Breast epithelium (tissue), 4 donors: ENCODE measurements at regions not wholly inside any gene's neighbourhood (a gene's known extent, or its start where the extent isn't known, plus 50 kb on each side); places are given as distances from the start of the nearest gene placed in this dataset.

ENCODE experiments used
- DNase-seq, 2 donors: peaks; one replicate each; pipeline ENCODE4 v3.0.0-alpha.2; 2019; ENCODE audit warnings: low spot score in 2 of 2
- H3K27ac ChIP-seq, 2 donors: fragments of 200-600 bp; sonication (generic) in 1 of 2; one replicate each; pipeline ENCODE4 v1.5.1; 2016 to 2019; ENCODE audit warnings: mild to moderate bottlenecking in 1 of 2
- H3K27me3 ChIP-seq, 2 donors: fragments of 200-600 bp; sonication (generic) in 1 of 2; one replicate each; pipeline versions ENCODE4 v1.5.1 to v1.6.0; 2017 to 2019; ENCODE audit warnings: control low read depth in 1 of 2, mild to moderate bottlenecking in 1 of 2
- H3K36me3 ChIP-seq: fragments of 200-600 bp; one replicate; pipeline ENCODE4 v1.5.1; 2019
- H3K4me1 ChIP-seq, 2 donors: fragments of 200-600 bp; sonication (generic); one replicate each; pipeline ENCODE4 v1.5.1; 2016 to 2019; ENCODE audit warnings: control low read depth in 1 of 2
- H3K4me3 ChIP-seq, 3 donors: fragments of 200-600 bp; sonication (generic); 1 replicate in 2 of 3; 2 replicates in 1 of 3; pipeline ENCODE4 v1.5.1; 2016 to 2019; ENCODE audit warnings: mild to moderate bottlenecking in 3 of 3, moderate library complexity in 2 of 3
- H3K9me3 ChIP-seq, 2 donors: fragments of 200-600 bp; sonication (generic) in 1 of 2; one replicate each; pipeline ENCODE4 v1.5.1; 2016 to 2019; ENCODE audit warnings: control low read depth in 1 of 2
- POLR2A ChIP-seq: fragments of 450-650 bp; IDR thresholded peaks from one replicate; pipeline ENCODE4 v1.6.1; 2016; ENCODE audit warnings: antibody characterized with exemption, mild to moderate bottlenecking, moderate library complexity
- POLR2AphosphoS5 ChIP-seq, 3 donors: sonication (generic); formaldehyde crosslinking; IDR thresholded peaks; one replicate each; pipeline ENCODE4 v1.6.1; 2017; ENCODE audit warnings: antibody characterized with exemption in 3 of 3
- intact Hi-C: fragments of 100-400 bp; cut with DNase I; formaldehyde crosslinking; loops from one replicate; pipeline ENCODE4 v1.15.1; 2023; ENCODE audit warnings: low total_unique reads
- TF ChIP-seq, protein P1 (sequence below), 3 donors: fragments of 450-650 bp; IDR thresholded peaks; one replicate each; pipeline ENCODE4 v1.5.1; 2016 to 2017; ENCODE audit warnings: antibody characterized with exemption in 3 of 3, mild to moderate bottlenecking in 3 of 3, moderate library complexity in 3 of 3

DNA sequence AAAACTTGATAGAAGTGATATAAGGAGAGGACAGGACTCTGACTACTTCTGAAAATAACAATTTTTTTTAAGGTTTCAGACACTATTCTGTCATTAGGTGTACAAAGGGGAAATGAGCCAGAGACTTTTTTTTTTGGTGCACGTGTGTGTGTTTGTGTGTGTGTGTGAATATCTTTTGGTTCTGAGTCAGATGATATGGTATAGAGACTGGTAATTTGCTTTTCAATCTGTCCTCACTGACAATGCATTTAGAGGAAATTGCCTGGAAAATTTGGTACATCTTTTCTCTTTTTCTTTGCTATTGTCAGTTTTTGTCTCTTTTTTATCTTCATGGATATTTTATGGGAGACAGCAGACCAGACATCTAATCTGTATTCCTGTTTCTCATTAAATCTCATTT, 59.3 kb downstream of the DDIT4L start:
- intact Hi-C loops: no loop called here
- Histone ChIP-seq H3K4me1 (no peaks in the 10 kb centered on the region), H3K4me3 (no peak overlapping the region), H3K27ac (peak overlapping the region in 1 of 2 donors; percentile 6), H3K27me3 (no peaks in the 10 kb centered on the region), H3K36me3 (no peaks in the 10 kb centered on the region), H3K9me3 (no peaks in the 10 kb centered on the region)
- DNase-seq: no peak
- no peak for TF ChIP-seq POLR2A
- no peak for TF ChIP-seq POLR2AphosphoS5 (IDR thresholded peaks at IDR 0.05)
- TF ChIP-seq, protein P1, sequence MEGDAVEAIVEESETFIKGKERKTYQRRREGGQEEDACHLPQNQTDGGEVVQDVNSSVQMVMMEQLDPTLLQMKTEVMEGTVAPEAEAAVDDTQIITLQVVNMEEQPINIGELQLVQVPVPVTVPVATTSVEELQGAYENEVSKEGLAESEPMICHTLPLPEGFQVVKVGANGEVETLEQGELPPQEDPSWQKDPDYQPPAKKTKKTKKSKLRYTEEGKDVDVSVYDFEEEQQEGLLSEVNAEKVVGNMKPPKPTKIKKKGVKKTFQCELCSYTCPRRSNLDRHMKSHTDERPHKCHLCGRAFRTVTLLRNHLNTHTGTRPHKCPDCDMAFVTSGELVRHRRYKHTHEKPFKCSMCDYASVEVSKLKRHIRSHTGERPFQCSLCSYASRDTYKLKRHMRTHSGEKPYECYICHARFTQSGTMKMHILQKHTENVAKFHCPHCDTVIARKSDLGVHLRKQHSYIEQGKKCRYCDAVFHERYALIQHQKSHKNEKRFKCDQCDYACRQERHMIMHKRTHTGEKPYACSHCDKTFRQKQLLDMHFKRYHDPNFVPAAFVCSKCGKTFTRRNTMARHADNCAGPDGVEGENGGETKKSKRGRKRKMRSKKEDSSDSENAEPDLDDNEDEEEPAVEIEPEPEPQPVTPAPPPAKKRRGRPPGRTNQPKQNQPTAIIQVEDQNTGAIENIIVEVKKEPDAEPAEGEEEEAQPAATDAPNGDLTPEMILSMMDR (IDR thresholded peaks at IDR 0.05): no peak

DNA sequence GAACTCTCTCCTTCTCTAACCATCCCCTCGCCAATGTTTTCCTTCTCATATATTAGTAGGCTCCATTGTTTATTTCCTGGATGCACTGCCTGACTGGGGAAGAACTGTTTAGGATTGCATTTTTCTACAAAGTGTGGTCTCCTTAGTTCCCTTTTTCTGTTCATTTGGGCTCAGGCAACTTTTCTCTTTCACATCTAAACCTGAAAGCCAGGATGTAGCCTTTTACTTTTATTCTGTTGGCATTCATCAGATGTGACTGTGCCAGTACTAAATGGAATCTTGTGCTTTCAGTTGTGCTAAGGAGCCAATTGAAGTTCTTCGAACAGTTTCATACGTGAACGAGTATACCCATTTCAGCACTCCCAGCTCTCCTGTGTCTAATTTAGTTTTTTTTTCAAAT, 59.8 kb downstream of the DDIT4L start:
- TF ChIP-seq POLR2AphosphoS5 (IDR thresholded peaks at IDR 0.05) (no peak), POLR2A (no peak)
- TF ChIP-seq, protein P1 (IDR thresholded peaks at IDR 0.05): no peak
- Histone ChIP-seq H3K27me3 (no peaks in the 10 kb centered on the region), H3K36me3 (no peaks in the 10 kb centered on the region), H3K9me3 (no peaks in the 10 kb centered on the region), H3K4me1 (no peaks in the 10 kb centered on the region), H3K4me3 (no peak overlapping the region), H3K27ac (peak overlapping the region in 1 of 2 donors; percentile 6)
- intact Hi-C loops: no loop called here
- no peak for DNase-seq

DNA sequence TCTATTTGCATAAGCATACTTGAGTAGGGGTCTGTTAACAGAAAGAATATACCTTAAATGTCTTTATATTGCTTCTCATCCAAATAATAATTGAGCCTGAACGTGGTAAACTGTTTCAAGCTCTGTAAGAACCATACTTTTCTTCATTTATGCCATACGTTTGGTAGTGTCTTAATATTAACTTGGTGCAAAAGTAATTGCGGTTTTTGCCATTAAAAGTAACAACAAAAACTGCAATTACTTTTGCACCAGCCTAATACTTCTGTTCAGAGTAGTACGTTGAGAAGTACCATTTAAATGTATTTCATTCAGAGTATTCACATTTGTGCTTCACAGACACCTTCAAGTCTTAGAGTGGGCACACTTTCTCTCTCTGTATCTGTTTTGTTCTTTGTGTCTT, 60.5 kb downstream of the DDIT4L start:
- Histone ChIP-seq H3K36me3 (no peaks in the 10 kb centered on the region), H3K9me3 (no peaks in the 10 kb centered on the region), H3K27ac (no peak overlapping the region), H3K27me3 (no peaks in the 10 kb centered on the region), H3K4me1 (no peaks in the 10 kb centered on the region), H3K4me3 (no peak overlapping the region)
- intact Hi-C loops: no loop called here
- no peak for TF ChIP-seq POLR2AphosphoS5 (IDR thresholded peaks at IDR 0.05)
- TF ChIP-seq, protein P1 (IDR thresholded peaks at IDR 0.05): no peak
- TF ChIP-seq POLR2A: no peak
- no peak for DNase-seq

DNA sequence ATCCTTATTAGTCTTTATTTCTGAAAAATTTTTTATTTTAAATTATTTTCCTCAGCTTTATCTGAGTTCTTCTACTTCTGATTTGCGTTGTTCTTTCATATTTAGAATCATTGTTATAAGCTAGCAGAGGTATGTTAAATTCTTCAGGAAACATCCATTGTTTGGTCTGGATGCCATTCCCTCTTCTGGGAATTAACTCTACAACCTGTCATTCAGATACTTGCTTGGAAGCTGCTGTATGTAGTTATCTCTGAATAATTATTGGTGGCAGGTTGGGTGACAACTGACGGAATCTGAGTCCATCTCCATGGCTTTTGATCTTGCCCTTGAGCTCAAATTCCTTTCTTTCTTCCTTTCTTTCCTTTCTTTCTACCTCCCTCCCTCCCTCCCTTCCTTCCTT, 61.9 kb downstream of the DDIT4L start:
- Histone ChIP-seq H3K27ac (no peak overlapping the region), H3K27me3 (no peaks in the 10 kb centered on the region), H3K36me3 (no peaks in the 10 kb centered on the region), H3K4me1 (no peaks in the 10 kb centered on the region), H3K9me3 (no peaks in the 10 kb centered on the region), H3K4me3 (no peak overlapping the region)
- TF ChIP-seq POLR2AphosphoS5 (IDR thresholded peaks at IDR 0.05): no peak
- TF ChIP-seq POLR2A: no peak
- TF ChIP-seq, protein P1 (IDR thresholded peaks at IDR 0.05): no peak
- no peak for DNase-seq
- intact Hi-C loops: no loop called here

DNA sequence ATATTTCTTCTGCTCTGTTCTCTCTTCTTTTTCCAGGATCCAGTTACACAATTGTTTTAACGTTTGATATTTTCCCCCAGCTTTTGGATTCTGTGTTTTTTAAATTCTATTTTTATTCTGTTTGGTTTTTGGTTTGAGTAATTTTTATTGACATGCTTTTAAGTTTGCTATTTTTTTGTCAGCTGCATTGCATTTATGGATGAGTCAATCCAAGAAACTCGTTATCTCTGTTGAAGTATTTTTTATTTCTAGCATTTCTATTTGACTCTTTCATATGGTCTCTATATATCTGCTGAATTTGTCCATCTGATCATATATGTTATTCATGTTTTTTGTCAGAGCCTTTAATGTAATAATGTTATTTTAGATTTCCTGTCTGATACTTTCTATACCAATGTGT, 65.6 kb downstream of the DDIT4L start:
- H3K27me3 ChIP-seq: no peaks in the 10 kb centered on the region
- no peaks in the 10 kb centered on the region for H3K9me3 ChIP-seq
- no peak for DNase-seq
- no peak overlapping the region for H3K27ac ChIP-seq
- no peak overlapping the region for H3K4me3 ChIP-seq
- TF ChIP-seq POLR2AphosphoS5 (IDR thresholded peaks at IDR 0.05) (no peak), POLR2A (no peak)
- TF ChIP-seq, protein P1 (IDR thresholded peaks at IDR 0.05): no peak
- intact Hi-C loops: no loop called here
- no peaks in the 10 kb centered on the region for H3K4me1 ChIP-seq
- no peaks in the 10 kb centered on the region for H3K36me3 ChIP-seq
